G401 (cell line): ENCODE measurements at regions not wholly inside any gene's neighbourhood (a gene's known extent, or its start where the extent isn't known, plus 50 kb on each side); places are given as distances from the start of the nearest gene placed in this dataset.

Source experiments
- DNase-seq: peaks from one replicate; pipeline ENCODE4 v3.0.0-alpha.2; 2015; ENCODE audit warnings: low spot score
- in situ Hi-C: cut with HindIII; loops from 2 replicates; pipeline ENCODE4 v1.10.0; 2016; ENCODE audit warnings: low sequenced_read_pairs, mixed read lengths

GRCh38 chr6:6771224-6771945 lies 182.9 kb downstream of the LY86 start:
- in situ Hi-C loops, result no loop called here
- DNase-seq, result no peak

- DNase-seq, result no peak
- in situ Hi-C loops, result no loop called here
Measured at GRCh38 chr6:6771964-6772363, 183.4 kb downstream of the LY86 start.

GRCh38 chr6:6772751-6773150 lies 184.2 kb downstream of the LY86 start:
- peak; percentile 25 for DNase-seq
- in situ Hi-C loops, result no loop called here

GRCh38 chr6:6775074-6775473 lies 186.6 kb downstream of the LY86 start:
- in situ Hi-C loops, result no loop called here
- DNase-seq, result no peak

- in situ Hi-C loops, result no loop called here
- DNase-seq, result no peak
Measured at GRCh38 chr6:6780231-6780630, 191.7 kb downstream of the LY86 start.

DNA sequence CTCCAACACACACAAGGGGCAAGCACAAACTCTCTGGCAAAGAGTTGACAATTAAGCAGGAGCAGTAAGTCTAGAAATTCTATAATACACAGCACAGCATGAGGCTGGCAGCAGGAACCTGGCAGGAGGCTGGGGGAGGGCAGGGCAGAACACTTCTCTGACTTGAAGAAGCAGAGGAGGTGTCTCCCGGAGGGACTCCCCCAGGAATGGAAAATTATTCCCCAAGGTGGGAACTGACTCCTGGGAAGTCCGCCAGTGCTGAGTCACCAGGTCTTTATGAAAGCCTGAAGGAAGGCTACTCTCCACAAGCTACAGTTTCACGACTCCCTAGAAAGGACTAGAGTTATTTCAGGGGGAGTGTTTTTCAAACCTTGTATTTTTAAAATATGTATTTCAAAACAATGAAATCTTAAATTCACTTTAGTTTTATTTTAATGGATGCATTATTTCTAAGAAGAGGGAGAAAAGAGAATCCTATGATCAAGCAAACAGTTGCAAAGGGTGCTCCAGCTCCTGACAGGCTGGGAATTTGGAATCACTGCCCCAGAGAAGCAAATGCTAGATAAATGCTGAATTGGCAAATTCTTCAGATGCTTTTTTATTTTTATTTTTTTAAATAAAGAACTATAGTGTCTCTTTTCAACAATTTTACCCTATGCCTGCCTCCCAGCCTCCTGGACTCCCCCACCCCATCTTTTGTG lies 192.8 kb downstream of the LY86 start:
- in situ Hi-C loops, result no loop called here
- no peak for DNase-seq

DNA sequence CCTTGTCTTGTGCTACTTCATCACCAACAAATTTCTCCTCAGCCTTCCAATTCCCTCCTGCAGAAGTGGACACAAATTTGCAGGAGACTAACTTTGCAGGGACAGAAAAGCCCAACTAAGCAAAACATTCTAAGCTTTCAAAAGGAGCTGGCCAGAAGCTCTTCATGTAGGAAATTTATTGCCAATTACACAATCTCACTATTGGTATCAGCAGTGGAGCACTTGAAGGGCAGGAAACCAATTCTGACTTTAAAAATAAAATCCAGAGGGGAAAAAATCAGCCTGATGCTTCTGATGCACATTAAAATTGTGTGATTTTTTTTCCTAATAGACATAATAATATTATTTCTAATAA lies 193.3 kb downstream of the LY86 start:
- in situ Hi-C loops, result no loop called here
- no peak for DNase-seq

DNA sequence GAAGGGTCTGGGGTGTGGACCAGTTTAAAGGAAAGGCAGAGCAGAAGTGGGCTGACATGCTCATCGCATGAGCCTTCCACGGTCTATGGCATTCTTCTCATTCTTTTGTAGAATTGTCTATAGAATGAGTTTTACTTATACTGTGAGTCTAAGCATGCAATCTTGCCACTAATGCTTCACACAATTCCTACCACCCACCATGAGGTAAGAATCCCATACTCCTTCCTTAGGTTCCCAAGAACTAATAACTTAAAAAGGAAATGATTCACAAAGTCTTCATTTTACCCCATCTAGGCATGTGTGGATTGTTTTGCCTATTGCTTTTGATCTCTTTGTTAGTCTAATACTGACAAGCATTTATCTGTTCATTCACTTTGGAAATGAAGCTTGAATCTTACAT lies 195.2 kb downstream of the LY86 start:
- in situ Hi-C loops, result no loop called here
- no peak for DNase-seq

GRCh38 chr6:6784514-6785162 lies 196.1 kb downstream of the LY86 start:
- no peak for DNase-seq
- in situ Hi-C loops, result no loop called here

DNA sequence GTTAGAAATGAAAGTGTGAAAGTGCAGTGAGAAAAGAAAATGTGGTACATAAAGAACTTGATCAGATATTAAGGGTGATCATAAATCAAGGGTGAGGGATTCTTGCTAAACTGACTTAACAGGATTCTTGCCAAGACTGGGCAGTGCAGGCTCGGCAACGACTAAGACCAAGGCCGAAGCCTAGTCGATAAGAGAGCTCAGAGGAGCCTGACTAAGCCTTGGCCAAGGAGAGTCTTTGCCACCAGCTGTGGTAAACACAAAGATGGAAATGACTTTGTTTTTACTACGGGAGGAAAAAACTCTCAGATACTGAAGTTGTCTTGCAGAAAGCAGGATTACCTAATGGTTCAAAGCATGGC lies 196.6 kb downstream of the LY86 start:
- in situ Hi-C loops, result no loop called here

DNA sequence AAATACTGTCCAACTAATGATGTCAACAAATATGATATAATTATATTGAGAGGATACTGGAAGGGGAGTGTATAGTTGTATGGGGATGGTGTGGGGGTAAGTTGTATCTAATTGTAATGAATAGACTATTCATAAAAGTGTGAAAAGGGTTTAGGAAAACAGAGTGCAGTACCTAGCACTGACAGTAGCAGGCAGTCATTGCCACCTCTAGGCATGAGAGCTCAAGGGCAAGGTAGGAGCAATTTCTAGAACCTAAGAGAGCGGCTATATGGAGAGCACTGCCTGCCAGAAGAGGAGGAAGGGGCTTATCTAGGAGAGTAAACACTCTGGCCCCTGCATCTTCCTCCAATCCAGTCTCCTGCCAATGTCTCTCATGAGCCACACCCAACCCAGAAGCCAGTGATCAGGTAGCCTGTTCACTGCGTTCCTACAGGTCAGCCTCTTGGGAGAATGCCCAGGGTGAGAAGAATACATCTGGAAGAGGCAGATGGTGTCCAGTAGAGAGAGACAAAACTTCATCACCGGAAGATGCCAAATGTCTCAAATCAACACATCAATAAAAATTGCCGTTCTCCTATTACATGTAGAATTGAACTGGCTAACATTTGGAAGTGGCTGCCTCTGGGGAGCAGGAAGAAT lies 200.0 kb downstream of the LY86 start:
- in situ Hi-C loops, result no loop called here
- no peak for DNase-seq

More for the DNA sequence above, 196.6 kb downstream of the LY86 start:
- DNase-seq, result no peak

- DNase-seq, result no peak
- in situ Hi-C loops, result no loop called here
Measured at GRCh38 chr6:6790393-6790792, 201.9 kb downstream of the LY86 start.

GRCh38 chr6:6790891-6791290 lies 202.4 kb downstream of the LY86 start:
- DNase-seq, result no peak
- in situ Hi-C loops, result no loop called here

DNA sequence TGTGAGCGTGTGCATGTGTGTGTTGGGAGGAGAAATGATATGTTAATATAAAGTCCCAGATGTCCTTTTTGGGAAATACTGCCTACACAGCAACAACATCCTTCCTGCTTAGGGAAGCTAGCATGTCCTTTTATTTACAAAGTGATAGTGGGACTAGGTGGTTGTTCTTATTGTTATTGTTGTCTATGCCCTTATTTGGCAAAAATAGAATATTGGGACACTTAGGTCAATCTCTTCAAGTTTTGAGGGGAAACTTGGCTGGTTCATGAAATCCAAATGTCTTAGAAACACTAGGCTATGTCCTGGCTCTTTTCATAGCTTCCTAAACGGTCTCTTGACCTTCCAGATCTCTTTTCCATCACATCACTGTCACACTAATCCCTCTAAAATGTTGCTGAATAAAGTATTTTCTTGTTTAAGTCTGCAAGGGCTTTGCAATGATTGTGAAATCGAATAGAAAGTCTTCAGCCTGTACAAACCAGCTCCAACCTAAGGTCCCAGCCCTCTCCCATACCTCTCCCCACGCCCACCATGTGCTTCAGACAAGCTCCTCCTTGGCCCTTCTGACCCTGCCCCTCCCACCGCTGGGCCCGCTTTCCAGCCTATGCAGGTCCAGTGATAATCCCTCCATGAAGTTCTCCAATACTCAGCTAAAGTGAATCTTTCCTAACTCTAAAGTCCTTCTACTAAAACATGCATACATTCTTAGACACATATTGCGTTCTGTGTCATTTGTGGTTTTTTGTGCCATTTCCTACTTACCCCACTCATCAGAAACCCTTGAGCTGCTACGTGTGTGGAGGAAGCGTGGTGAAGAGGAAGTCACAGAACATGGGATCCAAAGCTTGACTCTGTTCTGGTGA lies 205.1 kb downstream of the LY86 start:
- no peak for DNase-seq
- in situ Hi-C loops, result no loop called here

- in situ Hi-C loops, result no loop called here
- DNase-seq, result no peak
Measured at GRCh38 chr6:6795393-6795792, 206.9 kb downstream of the LY86 start.

DNA sequence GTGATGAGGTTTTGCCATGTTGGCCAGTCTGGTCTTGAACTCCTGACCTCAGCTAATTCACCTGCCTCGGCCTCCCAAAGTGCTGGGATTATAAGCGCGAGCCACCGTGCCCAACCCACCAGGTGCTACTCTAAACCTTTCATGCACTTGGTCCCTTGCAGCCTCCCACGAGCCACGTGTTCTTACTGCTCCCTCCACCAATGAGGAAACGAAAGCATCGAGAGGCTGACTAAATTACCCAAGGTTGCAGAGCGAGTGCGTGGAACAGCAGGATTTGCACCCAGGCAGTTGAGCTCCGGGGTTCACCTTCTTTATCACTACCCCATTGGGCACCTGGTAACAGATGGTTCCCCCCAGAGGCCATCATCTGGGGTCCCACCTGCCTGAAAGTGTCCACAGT lies 208.3 kb downstream of the LY86 start:
- in situ Hi-C loops, result no loop called here
- no peak for DNase-seq

- no peak for DNase-seq
- in situ Hi-C loops, result no loop called here
Measured at GRCh38 chr6:6798448-6798860, 209.9 kb downstream of the LY86 start.

DNA sequence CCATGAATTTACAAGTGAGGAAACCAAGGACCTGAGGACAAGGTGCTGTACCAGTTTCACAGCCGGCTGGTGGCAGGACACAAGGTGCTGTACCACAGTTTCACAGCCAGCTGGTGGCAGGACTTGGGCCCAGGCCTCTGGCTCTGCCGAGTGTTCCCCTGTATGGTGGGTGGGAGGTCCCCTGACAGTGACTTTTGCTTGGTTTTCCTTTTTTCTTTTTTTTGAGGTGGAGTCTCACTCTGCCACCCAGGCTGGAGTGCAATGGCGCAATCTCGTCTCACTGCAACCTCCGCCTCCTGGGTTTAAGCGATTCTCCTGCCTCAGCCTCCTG lies 212.4 kb downstream of the LY86 start:
- no peak for DNase-seq
- in situ Hi-C loops, result no loop called here

GRCh38 chr6:6801635-6802218 lies 213.2 kb downstream of the LY86 start:
- no peak for DNase-seq
- in situ Hi-C loops, result no loop called here
